GM23338 (cell line): ENCODE measurements at regions not wholly inside any gene's neighbourhood (a gene's known extent, or its start where the extent isn't known, plus 50 kb on each side); places are given as distances from the start of the nearest gene placed in this dataset.

Experiments used
- EZH2 ChIP-seq: fragments of 200-600 bp; sonication (generic); IDR thresholded peaks from one replicate; pipeline ENCODE4 v1.8.0; 2017; ENCODE audit warnings: antibody characterized with exemption, mild to moderate bottlenecking, low read depth; ENCODE audit not compliant: unreplicated experiment
- EZH2phosphoT487 ChIP-seq: fragments of 200-600 bp; sonication (generic); IDR thresholded peaks from one replicate; pipeline ENCODE4 v1.8.1; 2018; ENCODE audit warnings: antibody characterized with exemption; ENCODE audit not compliant: unreplicated experiment
- POLR2AphosphoS5 ChIP-seq: IDR thresholded peaks from 2 replicates; pipeline ENCODE4 v1.6.1; 2016; ENCODE audit warnings: antibody characterized with exemption, low read depth
- ZNF114 ChIP-seq: fragments of 250-450 bp; sonication (Bioruptor Pico); IDR thresholded peaks from 2 replicates; pipeline ENCODE4 v1.5.0; 2020; ENCODE audit warnings: mild to moderate bottlenecking, moderate library complexity
- TF ChIP-seq, protein P1 (sequence below), 2 experiments: fragments of 200-600 bp in 1 of 2; sonication (generic) in 1 of 2; conservative IDR thresholded peaks; 2 replicates each; pipeline versions ENCODE4 v1.5.1 to v1.6.1; 2016 to 2017; ENCODE audit warnings: antibody characterized with exemption in 2 of 2, low read depth in 2 of 2, mild to moderate bottlenecking in 2 of 2, moderate library complexity in 1 of 2
- TF ChIP-seq, protein P2 (sequence below): IDR thresholded peaks from one replicate; pipeline ENCODE4 v1.6.1; 2018; ENCODE audit warnings: antibody characterized with exemption; ENCODE audit not compliant: unreplicated experiment

DNA sequence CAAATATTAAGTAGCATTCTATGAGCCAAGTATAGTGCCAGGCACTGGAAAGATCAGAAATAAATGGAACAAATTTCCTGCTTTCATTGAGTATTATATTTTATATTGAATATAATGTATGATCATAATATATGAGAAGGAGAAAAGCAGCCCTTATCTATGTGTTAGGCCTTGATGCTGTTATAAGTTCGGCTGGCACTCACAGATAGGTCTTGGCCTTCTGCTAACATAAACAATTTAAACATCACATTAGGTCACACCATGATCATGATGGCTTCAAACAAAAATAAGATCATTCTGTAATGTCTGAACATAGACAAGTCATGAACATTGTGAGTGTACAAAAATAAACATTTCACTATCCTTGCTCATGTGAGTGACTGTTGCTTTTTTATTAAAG lies 584.0 kb upstream of the ZNF385D start:
- TF ChIP-seq, protein P1, sequence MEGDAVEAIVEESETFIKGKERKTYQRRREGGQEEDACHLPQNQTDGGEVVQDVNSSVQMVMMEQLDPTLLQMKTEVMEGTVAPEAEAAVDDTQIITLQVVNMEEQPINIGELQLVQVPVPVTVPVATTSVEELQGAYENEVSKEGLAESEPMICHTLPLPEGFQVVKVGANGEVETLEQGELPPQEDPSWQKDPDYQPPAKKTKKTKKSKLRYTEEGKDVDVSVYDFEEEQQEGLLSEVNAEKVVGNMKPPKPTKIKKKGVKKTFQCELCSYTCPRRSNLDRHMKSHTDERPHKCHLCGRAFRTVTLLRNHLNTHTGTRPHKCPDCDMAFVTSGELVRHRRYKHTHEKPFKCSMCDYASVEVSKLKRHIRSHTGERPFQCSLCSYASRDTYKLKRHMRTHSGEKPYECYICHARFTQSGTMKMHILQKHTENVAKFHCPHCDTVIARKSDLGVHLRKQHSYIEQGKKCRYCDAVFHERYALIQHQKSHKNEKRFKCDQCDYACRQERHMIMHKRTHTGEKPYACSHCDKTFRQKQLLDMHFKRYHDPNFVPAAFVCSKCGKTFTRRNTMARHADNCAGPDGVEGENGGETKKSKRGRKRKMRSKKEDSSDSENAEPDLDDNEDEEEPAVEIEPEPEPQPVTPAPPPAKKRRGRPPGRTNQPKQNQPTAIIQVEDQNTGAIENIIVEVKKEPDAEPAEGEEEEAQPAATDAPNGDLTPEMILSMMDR (conservative IDR thresholded peaks at IDR 0.05; ENCODE audit: low read depth in 2 of 2), result no peak
- TF ChIP-seq, protein P2, sequence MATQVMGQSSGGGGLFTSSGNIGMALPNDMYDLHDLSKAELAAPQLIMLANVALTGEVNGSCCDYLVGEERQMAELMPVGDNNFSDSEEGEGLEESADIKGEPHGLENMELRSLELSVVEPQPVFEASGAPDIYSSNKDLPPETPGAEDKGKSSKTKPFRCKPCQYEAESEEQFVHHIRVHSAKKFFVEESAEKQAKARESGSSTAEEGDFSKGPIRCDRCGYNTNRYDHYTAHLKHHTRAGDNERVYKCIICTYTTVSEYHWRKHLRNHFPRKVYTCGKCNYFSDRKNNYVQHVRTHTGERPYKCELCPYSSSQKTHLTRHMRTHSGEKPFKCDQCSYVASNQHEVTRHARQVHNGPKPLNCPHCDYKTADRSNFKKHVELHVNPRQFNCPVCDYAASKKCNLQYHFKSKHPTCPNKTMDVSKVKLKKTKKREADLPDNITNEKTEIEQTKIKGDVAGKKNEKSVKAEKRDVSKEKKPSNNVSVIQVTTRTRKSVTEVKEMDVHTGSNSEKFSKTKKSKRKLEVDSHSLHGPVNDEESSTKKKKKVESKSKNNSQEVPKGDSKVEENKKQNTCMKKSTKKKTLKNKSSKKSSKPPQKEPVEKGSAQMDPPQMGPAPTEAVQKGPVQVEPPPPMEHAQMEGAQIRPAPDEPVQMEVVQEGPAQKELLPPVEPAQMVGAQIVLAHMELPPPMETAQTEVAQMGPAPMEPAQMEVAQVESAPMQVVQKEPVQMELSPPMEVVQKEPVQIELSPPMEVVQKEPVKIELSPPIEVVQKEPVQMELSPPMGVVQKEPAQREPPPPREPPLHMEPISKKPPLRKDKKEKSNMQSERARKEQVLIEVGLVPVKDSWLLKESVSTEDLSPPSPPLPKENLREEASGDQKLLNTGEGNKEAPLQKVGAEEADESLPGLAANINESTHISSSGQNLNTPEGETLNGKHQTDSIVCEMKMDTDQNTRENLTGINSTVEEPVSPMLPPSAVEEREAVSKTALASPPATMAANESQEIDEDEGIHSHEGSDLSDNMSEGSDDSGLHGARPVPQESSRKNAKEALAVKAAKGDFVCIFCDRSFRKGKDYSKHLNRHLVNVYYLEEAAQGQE, result no peak
- TF ChIP-seq POLR2AphosphoS5 (no peak), ZNF114 (CRISPR knock-in tag) (no peak), EZH2 (no peak), EZH2phosphoT487 (no peak)
